BLaER1 (cell line): ENCODE measurements at regions not wholly inside any gene's neighbourhood (a gene's known extent, or its start where the extent isn't known, plus 50 kb on each side); places are given as distances from the start of the nearest gene placed in this dataset.
"Not testable (repeated sequence)": the region's sequence is repeated elsewhere in the genome, so short reads cannot be mapped to it uniquely, and the experiment has no call there.

Experiments used
- H3K27ac ChIP-seq: shearing (Covaris generic); formaldehyde crosslinking; 2 replicates; pipeline ENCODE4 v1.8.1; 2022
- H3K27me3 ChIP-seq: shearing (Covaris generic); formaldehyde crosslinking; 2 replicates; pipeline ENCODE4 v1.8.1; 2022
- H3K36me3 ChIP-seq: shearing (Covaris generic); formaldehyde crosslinking; 2 replicates; pipeline ENCODE4 v1.8.1; 2022
- H3K4me1 ChIP-seq: shearing (Covaris generic); formaldehyde crosslinking; 2 replicates; pipeline ENCODE4 v1.8.1; 2022
- H3K4me2 ChIP-seq: shearing (Covaris generic); formaldehyde crosslinking; 2 replicates; pipeline ENCODE4 v1.8.1; 2022
- H3K4me3 ChIP-seq: shearing (Covaris generic); formaldehyde crosslinking; 2 replicates; pipeline ENCODE4 v1.8.1; 2022
- H3K9ac ChIP-seq: shearing (Covaris generic); formaldehyde crosslinking; 2 replicates; pipeline ENCODE4 v1.8.1; 2022
- H3K9me3 ChIP-seq: shearing (Covaris generic); formaldehyde crosslinking; 2 replicates; pipeline ENCODE4 v1.8.1; 2022
- H4K20me1 ChIP-seq: shearing (Covaris generic); formaldehyde crosslinking; 2 replicates; pipeline ENCODE4 v1.8.1; 2022
- Cebpa-rat ChIP-seq: shearing (Covaris generic); IDR thresholded peaks from 2 replicates; pipeline ENCODE4 v1.8.1; 2022

GRCh38 chr7:6929588-6929987 lies 103.5 kb upstream of the CCZ1B start:
- H3K4me3 ChIP-seq, H4K20me1 ChIP-seq, H3K27me3 ChIP-seq, H3K36me3 ChIP-seq, H3K9ac ChIP-seq, H3K9me3 ChIP-seq: not testable (repeated sequence)
- peaks cover 57% of the 10 kb centered on the region for H3K4me1 ChIP-seq
- peak overlapping the region; percentile 48 for H3K4me2 ChIP-seq
- H3K27ac ChIP-seq, result peak overlapping the region; percentile 18; the same call in 1 of the 2 replicates

GRCh38 chr7:6930081-6930635 lies 104.1 kb upstream of the CCZ1B start:
- not testable (repeated sequence) for H3K9ac ChIP-seq, H3K27me3 ChIP-seq, H4K20me1 ChIP-seq, H3K4me3 ChIP-seq, H3K36me3 ChIP-seq, H3K27ac ChIP-seq, H3K9me3 ChIP-seq
- H3K4me2 ChIP-seq, result peak overlapping the region; percentile 52
- peaks cover 57% of the 10 kb centered on the region for H3K4me1 ChIP-seq

- Histone ChIP-seq H3K4me1 (peaks cover 53% of the 10 kb centered on the region), H3K4me2 (0 out of 2 replicates have a peak overlapping the region, but pooled peaks have one; percentile 24)
- not testable (repeated sequence) for H3K36me3 ChIP-seq, H3K9ac ChIP-seq, H3K27ac ChIP-seq, H3K27me3 ChIP-seq, H4K20me1 ChIP-seq, H3K4me3 ChIP-seq, H3K9me3 ChIP-seq
Measured at GRCh38 chr7:6930787-6931186, 104.7 kb upstream of the CCZ1B start.

- not testable (repeated sequence) for H3K27me3 ChIP-seq, H3K36me3 ChIP-seq, H3K4me3 ChIP-seq, H4K20me1 ChIP-seq, H3K4me2 ChIP-seq, H3K27ac ChIP-seq, H3K9ac ChIP-seq, H3K9me3 ChIP-seq
- peaks cover 46% of the 10 kb centered on the region for H3K4me1 ChIP-seq
Measured at GRCh38 chr7:6931456-6931855, 105.4 kb upstream of the CCZ1B start.

- not testable (repeated sequence) for H3K27me3 ChIP-seq, H3K4me2 ChIP-seq, H3K4me3 ChIP-seq, H3K9me3 ChIP-seq, H3K9ac ChIP-seq, H4K20me1 ChIP-seq, H3K27ac ChIP-seq, H3K36me3 ChIP-seq
- TF ChIP-seq Cebpa-rat, result peak; percentile 18; the same call in 1 of the 2 replicates
- peaks cover 33% of the 10 kb centered on the region for H3K4me1 ChIP-seq
Measured at GRCh38 chr7:6933954-6934632, 108.0 kb upstream of the CCZ1B start.

- Histone ChIP-seq H3K4me2 (no peak overlapping the region), H3K9ac (no peak overlapping the region), H3K36me3 (no peaks in the 10 kb centered on the region), H3K27me3 (no peaks in the 10 kb centered on the region), H3K9me3 (no peaks in the 10 kb centered on the region), H4K20me1 (no peaks in the 10 kb centered on the region), H3K4me3 (no peak overlapping the region), H3K27ac (no peak overlapping the region), H3K4me1 (peaks cover 33% of the 10 kb centered on the region)
- no peak for TF ChIP-seq Cebpa-rat
Measured at GRCh38 chr7:6934981-6935380, 108.9 kb upstream of the CCZ1B start.

- not testable (repeated sequence) for H3K4me3 ChIP-seq, H3K9me3 ChIP-seq, H3K4me2 ChIP-seq, H4K20me1 ChIP-seq, H3K27ac ChIP-seq, H3K9ac ChIP-seq, H3K36me3 ChIP-seq, H3K27me3 ChIP-seq
- peaks cover 34% of the 10 kb centered on the region for H3K4me1 ChIP-seq
Measured at GRCh38 chr7:6936626-6937025, 110.6 kb upstream of the CCZ1B start.

- H3K4me3 ChIP-seq, H3K27me3 ChIP-seq, H3K4me2 ChIP-seq, H4K20me1 ChIP-seq, H3K27ac ChIP-seq, H3K9ac ChIP-seq, H3K36me3 ChIP-seq, H3K9me3 ChIP-seq: not testable (repeated sequence)
- H3K4me1 ChIP-seq, result peaks cover 34% of the 10 kb centered on the region
Measured at GRCh38 chr7:6937746-6938145, 111.7 kb upstream of the CCZ1B start.

GRCh38 chr7:6938284-6938683 lies 112.2 kb upstream of the CCZ1B start:
- H3K9ac ChIP-seq, H3K27ac ChIP-seq: not testable (repeated sequence)

GRCh38 chr7:6939126-6939525 lies 113.1 kb upstream of the CCZ1B start:
- H3K9ac ChIP-seq, result peak overlapping the region; percentile 74

More at GRCh38 chr7:6938284-6938683, 112.2 kb upstream of the CCZ1B start:
- not testable (repeated sequence) for H3K27me3 ChIP-seq, H4K20me1 ChIP-seq, H3K4me3 ChIP-seq, H3K36me3 ChIP-seq, H3K9me3 ChIP-seq
- Histone ChIP-seq H3K4me1 (peaks cover 34% of the 10 kb centered on the region), H3K4me2 (peak overlapping the region; percentile 80)

GRCh38 chr7:6939896-6940295 lies 113.8 kb upstream of the CCZ1B start:
- not testable (repeated sequence) for H3K27me3 ChIP-seq, H3K4me3 ChIP-seq, H3K9ac ChIP-seq, H4K20me1 ChIP-seq, H3K9me3 ChIP-seq, H3K36me3 ChIP-seq
- peaks cover 34% of the 10 kb centered on the region for H3K4me1 ChIP-seq
- H3K4me2 ChIP-seq, result peak overlapping the region; percentile 80
- H3K27ac ChIP-seq, result peak overlapping the region; percentile 86

More at GRCh38 chr7:6939126-6939525, 113.1 kb upstream of the CCZ1B start:
- Histone ChIP-seq H3K4me3 (peak overlapping the region; percentile 31; the same call in 1 of the 2 replicates), H3K27ac (peak overlapping the region; percentile 86), H3K4me2 (peak overlapping the region; percentile 80), H3K4me1 (peaks cover 34% of the 10 kb centered on the region)
- not testable (repeated sequence) for H3K27me3 ChIP-seq, H3K9me3 ChIP-seq, H4K20me1 ChIP-seq, H3K36me3 ChIP-seq

- H3K4me3 ChIP-seq, H3K9me3 ChIP-seq, H3K4me1 ChIP-seq, H3K36me3 ChIP-seq, H3K4me2 ChIP-seq, H3K27ac ChIP-seq, H3K9ac ChIP-seq, H3K27me3 ChIP-seq, H4K20me1 ChIP-seq: not testable (repeated sequence)
Measured at GRCh38 chr7:6946873-6947272, 120.8 kb upstream of the CCZ1B start.

GRCh38 chr7:6950231-6950630 lies 124.2 kb upstream of the CCZ1B start:
- H3K27ac ChIP-seq, H3K4me3 ChIP-seq, H3K4me1 ChIP-seq, H3K27me3 ChIP-seq, H3K4me2 ChIP-seq, H4K20me1 ChIP-seq, H3K36me3 ChIP-seq, H3K9ac ChIP-seq, H3K9me3 ChIP-seq: not testable (repeated sequence)

GRCh38 chr7:6951553-6951952 lies 125.5 kb upstream of the CCZ1B start:
- H4K20me1 ChIP-seq, H3K4me3 ChIP-seq, H3K27ac ChIP-seq, H3K27me3 ChIP-seq, H3K9ac ChIP-seq, H3K4me2 ChIP-seq, H3K4me1 ChIP-seq, H3K36me3 ChIP-seq, H3K9me3 ChIP-seq: not testable (repeated sequence)
